Ishikawa (cell line): ENCODE measurements at regions not wholly inside any gene's neighbourhood (a gene's known extent, or its start where the extent isn't known, plus 50 kb on each side); places are given as distances from the start of the nearest gene placed in this dataset.

ENCODE experiments used
- CEBPB ChIP-seq: IDR thresholded peaks from 2 replicates; pipeline ENCODE4 v1.6.1; 2012
- CREB1 ChIP-seq: IDR thresholded peaks from 2 replicates; pipeline ENCODE4 v1.6.1; 2012; ENCODE audit warnings: low read depth
- EGR1 ChIP-seq: IDR thresholded peaks from 2 replicates; pipeline ENCODE4 v1.6.1; 2012
- EP300 ChIP-seq: IDR thresholded peaks from 2 replicates; pipeline ENCODE4 v1.6.1; 2012; ENCODE audit warnings: borderline replicate concordance
- FOXM1 ChIP-seq: IDR thresholded peaks from 2 replicates; pipeline ENCODE4 v1.6.1; 2012; ENCODE audit warnings: low read depth, borderline replicate concordance
- NFIC ChIP-seq: IDR thresholded peaks from 2 replicates; pipeline ENCODE4 v1.6.1; 2012
- RAD21 ChIP-seq: IDR thresholded peaks from 2 replicates; pipeline ENCODE4 v1.6.1; 2012; ENCODE audit warnings: low read depth
- TAF1 ChIP-seq: IDR thresholded peaks from 2 replicates; pipeline ENCODE4 v1.6.1; 2012; ENCODE audit warnings: low read depth, mild to moderate bottlenecking
- TCF12 ChIP-seq: IDR thresholded peaks from 2 replicates; pipeline ENCODE4 v1.6.1; 2012; ENCODE audit warnings: low read depth
- TEAD4 ChIP-seq: IDR thresholded peaks from 2 replicates; pipeline ENCODE4 v1.6.1; 2012
- YY1 ChIP-seq: IDR thresholded peaks from 2 replicates; pipeline ENCODE4 v1.6.1; 2012; ENCODE audit warnings: low read depth
- ZBTB7A ChIP-seq: IDR thresholded peaks from 2 replicates; pipeline ENCODE4 v1.6.1; 2012; ENCODE audit warnings: low read depth
- TF ChIP-seq, protein P1 (sequence below): IDR thresholded peaks from 2 replicates; pipeline ENCODE4 v1.6.1; 2012; ENCODE audit warnings: low read depth, mild to moderate bottlenecking
- TF ChIP-seq, protein P2 (sequence below): IDR thresholded peaks from 2 replicates; pipeline ENCODE4 v1.6.1; 2012
- TF ChIP-seq, protein P3 (sequence below): IDR thresholded peaks from 2 replicates; pipeline ENCODE4 v1.6.1; 2012

DNA sequence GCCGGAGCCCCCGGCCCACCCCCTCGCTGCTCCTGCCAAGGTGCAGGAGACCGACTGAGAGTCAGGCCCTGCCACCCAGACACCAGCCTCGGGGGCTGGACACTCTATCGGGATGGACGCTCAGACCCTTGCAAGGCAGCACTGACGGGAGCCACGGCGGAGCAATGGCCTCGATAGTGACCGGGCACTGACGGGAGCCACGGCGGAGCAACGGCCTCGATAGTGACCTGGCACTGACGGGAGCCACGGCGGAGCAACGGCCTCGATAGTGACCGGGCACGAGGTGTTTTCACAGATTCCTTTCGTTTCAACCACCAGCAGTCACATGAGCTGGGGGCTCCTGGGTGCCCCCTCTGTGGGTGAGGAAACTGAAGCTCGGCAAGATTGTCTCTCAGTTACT lies 123.6 kb upstream of the PPP1R26 start:
- TF ChIP-seq CREB1 (no peak), YY1 (no peak), EGR1 (no peak), NFIC (no peak), ZBTB7A (no peak), TCF12 (no peak), RAD21 (no peak), FOXM1 (no peak), TAF1 (no peak)
- TF ChIP-seq, protein P1, sequence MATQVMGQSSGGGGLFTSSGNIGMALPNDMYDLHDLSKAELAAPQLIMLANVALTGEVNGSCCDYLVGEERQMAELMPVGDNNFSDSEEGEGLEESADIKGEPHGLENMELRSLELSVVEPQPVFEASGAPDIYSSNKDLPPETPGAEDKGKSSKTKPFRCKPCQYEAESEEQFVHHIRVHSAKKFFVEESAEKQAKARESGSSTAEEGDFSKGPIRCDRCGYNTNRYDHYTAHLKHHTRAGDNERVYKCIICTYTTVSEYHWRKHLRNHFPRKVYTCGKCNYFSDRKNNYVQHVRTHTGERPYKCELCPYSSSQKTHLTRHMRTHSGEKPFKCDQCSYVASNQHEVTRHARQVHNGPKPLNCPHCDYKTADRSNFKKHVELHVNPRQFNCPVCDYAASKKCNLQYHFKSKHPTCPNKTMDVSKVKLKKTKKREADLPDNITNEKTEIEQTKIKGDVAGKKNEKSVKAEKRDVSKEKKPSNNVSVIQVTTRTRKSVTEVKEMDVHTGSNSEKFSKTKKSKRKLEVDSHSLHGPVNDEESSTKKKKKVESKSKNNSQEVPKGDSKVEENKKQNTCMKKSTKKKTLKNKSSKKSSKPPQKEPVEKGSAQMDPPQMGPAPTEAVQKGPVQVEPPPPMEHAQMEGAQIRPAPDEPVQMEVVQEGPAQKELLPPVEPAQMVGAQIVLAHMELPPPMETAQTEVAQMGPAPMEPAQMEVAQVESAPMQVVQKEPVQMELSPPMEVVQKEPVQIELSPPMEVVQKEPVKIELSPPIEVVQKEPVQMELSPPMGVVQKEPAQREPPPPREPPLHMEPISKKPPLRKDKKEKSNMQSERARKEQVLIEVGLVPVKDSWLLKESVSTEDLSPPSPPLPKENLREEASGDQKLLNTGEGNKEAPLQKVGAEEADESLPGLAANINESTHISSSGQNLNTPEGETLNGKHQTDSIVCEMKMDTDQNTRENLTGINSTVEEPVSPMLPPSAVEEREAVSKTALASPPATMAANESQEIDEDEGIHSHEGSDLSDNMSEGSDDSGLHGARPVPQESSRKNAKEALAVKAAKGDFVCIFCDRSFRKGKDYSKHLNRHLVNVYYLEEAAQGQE = no peak
- TF ChIP-seq, protein P2, sequence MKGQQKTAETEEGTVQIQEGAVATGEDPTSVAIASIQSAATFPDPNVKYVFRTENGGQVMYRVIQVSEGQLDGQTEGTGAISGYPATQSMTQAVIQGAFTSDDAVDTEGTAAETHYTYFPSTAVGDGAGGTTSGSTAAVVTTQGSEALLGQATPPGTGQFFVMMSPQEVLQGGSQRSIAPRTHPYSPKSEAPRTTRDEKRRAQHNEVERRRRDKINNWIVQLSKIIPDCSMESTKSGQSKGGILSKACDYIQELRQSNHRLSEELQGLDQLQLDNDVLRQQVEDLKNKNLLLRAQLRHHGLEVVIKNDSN = no peak

DNA sequence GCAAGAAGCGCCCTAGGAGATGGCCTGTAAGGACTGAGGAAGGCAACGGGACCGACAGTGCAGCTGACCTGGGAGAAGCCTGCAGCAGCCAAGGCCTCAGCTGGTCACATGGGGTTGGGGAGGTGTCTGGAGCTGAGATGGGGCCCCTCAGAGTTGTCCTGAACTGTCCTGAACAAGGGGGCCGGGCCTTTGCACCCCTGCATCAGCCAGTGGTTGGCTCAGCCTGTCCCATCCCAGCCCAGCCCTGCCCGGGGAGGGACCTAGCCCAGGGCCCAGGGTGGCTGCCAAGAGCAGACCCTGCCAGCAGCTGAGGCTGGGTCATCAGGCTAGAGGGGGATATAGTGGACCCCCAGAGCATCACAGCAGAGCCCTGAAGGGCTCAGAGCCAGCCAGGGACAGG lies 122.8 kb upstream of the PPP1R26 start:
- TF ChIP-seq, protein P1 = no peak
- TF ChIP-seq, protein P3, sequence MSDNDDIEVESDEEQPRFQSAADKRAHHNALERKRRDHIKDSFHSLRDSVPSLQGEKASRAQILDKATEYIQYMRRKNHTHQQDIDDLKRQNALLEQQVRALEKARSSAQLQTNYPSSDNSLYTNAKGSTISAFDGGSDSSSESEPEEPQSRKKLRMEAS = no peak
- TF ChIP-seq TAF1 (no peak), EGR1 (no peak), NFIC (no peak), TCF12 (no peak), YY1 (no peak), CEBPB (no peak), TEAD4 (no peak), RAD21 (no peak), CREB1 (no peak)

DNA sequence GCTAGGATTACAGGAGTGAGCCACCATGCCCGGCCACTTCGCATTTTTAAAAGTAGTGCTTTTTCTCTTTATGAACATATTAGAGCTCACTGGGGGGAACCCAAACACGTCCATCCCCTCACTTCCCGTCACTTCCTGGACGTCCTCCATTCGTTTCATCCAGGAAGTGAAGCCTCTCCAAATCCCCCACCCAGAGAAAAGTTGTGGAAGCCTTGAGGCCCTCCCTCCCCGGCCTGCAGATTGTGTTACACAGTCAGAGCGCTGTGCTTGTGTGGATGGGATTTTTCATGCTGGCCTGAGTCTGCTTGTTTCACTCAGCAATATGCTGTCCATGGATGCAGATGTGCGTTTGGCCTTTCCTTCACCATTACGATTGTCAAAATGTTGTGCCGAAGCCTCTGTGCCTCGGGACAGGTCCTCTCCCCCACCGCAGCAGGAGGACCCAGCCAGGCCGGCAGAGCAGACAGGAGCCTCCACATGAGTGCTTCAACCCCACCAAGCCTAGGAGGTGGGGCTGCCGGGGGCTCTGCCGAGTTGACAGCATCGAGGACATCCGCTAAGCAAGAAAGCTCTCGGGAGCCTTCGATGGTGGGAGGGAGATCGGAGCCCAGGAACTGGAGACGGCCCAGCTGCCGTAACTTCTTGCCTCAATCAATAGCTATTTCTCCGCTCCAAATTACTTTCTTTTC lies 121.6 kb upstream of the PPP1R26 start:
- TF ChIP-seq CREB1 = no peak
- no peak for TF ChIP-seq EGR1
- TF ChIP-seq EP300 = no peak
- TF ChIP-seq, protein P1 = no peak
- TF ChIP-seq TCF12 = no peak
- no peak for TF ChIP-seq FOXM1
- no peak for TF ChIP-seq CEBPB
- no peak for TF ChIP-seq TEAD4
- TF ChIP-seq, protein P2 = no peak
- no peak for TF ChIP-seq NFIC
- no peak for TF ChIP-seq ZBTB7A
- TF ChIP-seq RAD21 = no peak
- TF ChIP-seq, protein P3 = no peak
- no peak for TF ChIP-seq TAF1
- no peak for TF ChIP-seq YY1

DNA sequence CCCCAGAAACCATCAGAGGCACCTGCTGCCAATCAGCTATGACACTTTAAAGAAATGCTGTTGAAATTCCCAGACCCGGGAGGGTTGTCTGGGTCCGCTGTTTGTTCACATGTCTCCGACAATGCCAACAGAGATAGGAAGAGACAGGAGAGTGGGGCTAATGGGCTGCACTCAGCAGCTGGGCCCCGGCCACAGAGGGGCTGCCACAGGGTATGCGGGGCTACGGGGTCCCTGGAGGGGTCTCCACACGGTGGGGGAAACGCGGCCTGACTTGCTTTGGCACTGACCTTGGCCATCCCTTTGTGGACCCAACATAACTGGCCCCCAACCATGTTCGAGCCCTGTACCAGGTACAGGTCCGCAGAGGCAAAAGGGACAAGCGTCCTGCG lies 121.0 kb upstream of the PPP1R26 start:
- TF ChIP-seq CREB1 (no peak), TEAD4 (no peak), RAD21 (no peak), EP300 (no peak), YY1 (no peak), EGR1 (no peak), FOXM1 (no peak)
- TF ChIP-seq, protein P1 = no peak
- TF ChIP-seq, protein P3 = no peak
- TF ChIP-seq, protein P2 = no peak
